Limb (tissue), 2 donors: ENCODE measurements at regions not wholly inside any gene's neighbourhood (a gene's known extent, or its start where the extent isn't known, plus 50 kb on each side); places are given as distances from the start of the nearest gene placed in this dataset.

Experiments
- DNase-seq, 2 donors: peaks; one replicate each; pipeline ENCODE4 v3.0.0-alpha.2; 2016; ENCODE audit errors: extremely low spot score in 2 of 2

- DNase-seq, result no peak
These were observed 214.8 kb upstream of the NAALADL2 start for GRCh38 chr3:174644287-174644686.

- no peak for DNase-seq
These were observed 207.2 kb upstream of the NAALADL2 start for GRCh38 chr3:174651951-174652350.

- DNase-seq, result no peak
These were observed 199.6 kb upstream of the NAALADL2 start for GRCh38 chr3:174659511-174659910.

- no peak for DNase-seq
These were observed 196.5 kb upstream of the NAALADL2 start for GRCh38 chr3:174662653-174663052.

- DNase-seq, result no peak
These were observed 191.7 kb upstream of the NAALADL2 start for GRCh38 chr3:174667386-174667785.

- no peak for DNase-seq
These were observed 183.7 kb upstream of the NAALADL2 start for GRCh38 chr3:174675406-174675805.

- DNase-seq, result no peak
These were observed 177.3 kb upstream of the NAALADL2 start for GRCh38 chr3:174681784-174682183.

- no peak for DNase-seq
These were observed 173.3 kb upstream of the NAALADL2 start for GRCh38 chr3:174685796-174686195.

GRCh38 chr3:174697310-174697709 lies 161.8 kb upstream of the NAALADL2 start:
- DNase-seq, result no peak

GRCh38 chr3:174700736-174701135 lies 158.4 kb upstream of the NAALADL2 start:
- no peak for DNase-seq

- DNase-seq, result no peak
These were observed 148.5 kb upstream of the NAALADL2 start for GRCh38 chr3:174710612-174711011.

- no peak for DNase-seq
These were observed 143.7 kb upstream of the NAALADL2 start for GRCh38 chr3:174715386-174715785.

GRCh38 chr3:174716956-174717505 lies 142.1 kb upstream of the NAALADL2 start:
- DNase-seq, result no peak

GRCh38 chr3:174720717-174721116 lies 138.4 kb upstream of the NAALADL2 start:
- no peak for DNase-seq

- DNase-seq, result no peak
These were observed 133.8 kb upstream of the NAALADL2 start for GRCh38 chr3:174725303-174725702.

GRCh38 chr3:174737966-174738365 lies 121.2 kb upstream of the NAALADL2 start:
- DNase-seq, result no peak

- no peak for DNase-seq
These were observed 110.0 kb upstream of the NAALADL2 start for GRCh38 chr3:174749143-174749542.

- no peak for DNase-seq
These were observed 103.0 kb upstream of the NAALADL2 start for GRCh38 chr3:174755833-174756829.

GRCh38 chr3:174758943-174759342 lies 100.2 kb upstream of the NAALADL2 start:
- no peak for DNase-seq

GRCh38 chr3:174767406-174767805 lies 91.7 kb upstream of the NAALADL2 start:
- DNase-seq, result no peak

GRCh38 chr3:174767853-174768382 lies 91.2 kb upstream of the NAALADL2 start:
- DNase-seq, result no peak

GRCh38 chr3:174769171-174769570 lies 90.0 kb upstream of the NAALADL2 start:
- DNase-seq, result no peak

- no peak for DNase-seq
These were observed 83.5 kb upstream of the NAALADL2 start for GRCh38 chr3:174775603-174776002.
